Stimulated activated CD4-positive, alpha-beta T cell treated with anti-CD3 and anti-CD28 coated beads, TNF-alpha, amount 100 ng/mL, for 24 hours (primary cell): ENCODE measurements at regions not wholly inside any gene's neighbourhood (a gene's known extent, or its start where the extent isn't known, plus 50 kb on each side); places are given as distances from the start of the nearest gene placed in this dataset.
"Not testable (repeated sequence)": the region's sequence is repeated elsewhere in the genome, so short reads cannot be mapped to it uniquely, and the experiment has no call there.

Experiments used
- DNase-seq, 3 experiments: peaks; one replicate each; pipeline ENCODE4 v3.0.0-alpha.2; 2020; ENCODE audit warnings: low read depth in 3 of 3

GRCh38 chr18:51453594-51453993, 256.1 kb upstream of the MEX3C start:
- no peak for DNase-seq

GRCh38 chr18:51458861-51459260, 261.4 kb upstream of the MEX3C start:
- DNase-seq, result no peak

GRCh38 chr18:51461956-51462355, 264.5 kb upstream of the MEX3C start:
- no peak for DNase-seq

- no peak for DNase-seq
Observed at GRCh38 chr18:51463483-51464136, 266.1 kb upstream of the MEX3C start.

- DNase-seq, result no peak
Observed at GRCh38 chr18:51478908-51479307, 281.4 kb upstream of the MEX3C start.

GRCh38 chr18:51479736-51480135, 282.3 kb upstream of the MEX3C start:
- DNase-seq, result no peak

GRCh38 chr18:51480407-51481261, 283.2 kb upstream of the MEX3C start:
- DNase-seq, result no peak

GRCh38 chr18:51486735-51487366, 289.4 kb upstream of the MEX3C start:
- no peak for DNase-seq

- no peak for DNase-seq
Observed at GRCh38 chr18:51490417-51490816, 292.9 kb upstream of the MEX3C start.

- DNase-seq, result no peak
Observed at GRCh38 chr18:51490860-51491259, 293.4 kb upstream of the MEX3C start.

- no peak for DNase-seq
Observed at GRCh38 chr18:51491678-51492372, 294.3 kb upstream of the MEX3C start.

- DNase-seq, result no peak
Observed at GRCh38 chr18:51498085-51498855, 300.8 kb upstream of the MEX3C start.

GRCh38 chr18:51503351-51503750, 305.9 kb upstream of the MEX3C start:
- DNase-seq, result no peak

- DNase-seq, result no peak
Observed at GRCh38 chr18:51506811-51507210, 309.3 kb upstream of the MEX3C start.

GRCh38 chr18:51508410-51508809, 310.9 kb upstream of the MEX3C start:
- DNase-seq, result not testable (repeated sequence)

GRCh38 chr18:51510020-51510419, 312.5 kb upstream of the MEX3C start:
- DNase-seq, result no peak

GRCh38 chr18:51513517-51513916, 316.0 kb upstream of the MEX3C start:
- DNase-seq, result no peak

GRCh38 chr18:51514128-51514527, 316.6 kb upstream of the MEX3C start:
- no peak for DNase-seq

- no peak for DNase-seq
Observed at GRCh38 chr18:51516478-51517038, 319.1 kb upstream of the MEX3C start.

- no peak for DNase-seq
Observed at GRCh38 chr18:51519571-51519970, 322.1 kb upstream of the MEX3C start.

- no peak for DNase-seq
Observed at GRCh38 chr18:51520676-51521180, 323.2 kb upstream of the MEX3C start.
